ENCODE measurements at regions not wholly inside any gene's neighbourhood (a gene's known extent, or its start where the extent isn't known, plus 50 kb on each side); places are given as distances from the start of the nearest gene placed in this dataset.

DNA sequence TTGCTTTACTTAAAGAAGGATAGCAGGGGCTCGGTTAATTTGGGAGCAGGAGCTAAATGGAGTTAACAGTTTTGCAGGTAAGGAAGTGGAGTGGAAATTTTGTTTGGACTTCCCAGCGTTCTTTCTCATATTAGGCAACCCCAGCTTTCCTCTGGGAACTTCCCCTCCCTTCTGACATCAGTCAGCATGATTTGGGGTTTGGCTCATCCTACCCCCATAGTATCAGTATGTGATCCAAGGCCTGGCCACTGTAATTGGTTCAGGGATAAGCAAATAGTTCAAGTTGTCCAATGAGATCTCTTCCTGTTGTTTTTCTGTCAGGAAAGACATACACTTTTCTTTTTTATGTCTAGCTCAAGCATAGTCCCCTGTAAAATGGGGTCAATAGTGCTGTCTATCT is 125.6 kb upstream of the CDK6 start:
- peaks cover 0 to 5% (median 1%) of the 10 kb centered on the region in 8 donors for H3K9me3 ChIP-seq
- WGBS, 5 donors, result 67 to 82% (median 80%) methylated on average over 2 of the region's 2 CpGs
- H3K27ac ChIP-seq, result no peak overlapping the region
- no peaks in the 10 kb centered on the region for H3K27me3 ChIP-seq (replicated peaks in 1 of 7)
- DNase-seq, result no peak
- TF ChIP-seq POLR2A (IDR thresholded peaks at IDR 0.05), result no peak
- TF ChIP-seq, protein P1, sequence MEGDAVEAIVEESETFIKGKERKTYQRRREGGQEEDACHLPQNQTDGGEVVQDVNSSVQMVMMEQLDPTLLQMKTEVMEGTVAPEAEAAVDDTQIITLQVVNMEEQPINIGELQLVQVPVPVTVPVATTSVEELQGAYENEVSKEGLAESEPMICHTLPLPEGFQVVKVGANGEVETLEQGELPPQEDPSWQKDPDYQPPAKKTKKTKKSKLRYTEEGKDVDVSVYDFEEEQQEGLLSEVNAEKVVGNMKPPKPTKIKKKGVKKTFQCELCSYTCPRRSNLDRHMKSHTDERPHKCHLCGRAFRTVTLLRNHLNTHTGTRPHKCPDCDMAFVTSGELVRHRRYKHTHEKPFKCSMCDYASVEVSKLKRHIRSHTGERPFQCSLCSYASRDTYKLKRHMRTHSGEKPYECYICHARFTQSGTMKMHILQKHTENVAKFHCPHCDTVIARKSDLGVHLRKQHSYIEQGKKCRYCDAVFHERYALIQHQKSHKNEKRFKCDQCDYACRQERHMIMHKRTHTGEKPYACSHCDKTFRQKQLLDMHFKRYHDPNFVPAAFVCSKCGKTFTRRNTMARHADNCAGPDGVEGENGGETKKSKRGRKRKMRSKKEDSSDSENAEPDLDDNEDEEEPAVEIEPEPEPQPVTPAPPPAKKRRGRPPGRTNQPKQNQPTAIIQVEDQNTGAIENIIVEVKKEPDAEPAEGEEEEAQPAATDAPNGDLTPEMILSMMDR (IDR thresholded peaks at IDR 0.05 in 8 of 11, conservative IDR thresholded peaks at IDR 0.05 in 3 of 11), result no peak
- no peak for TF ChIP-seq POLR2AphosphoS5 (IDR thresholded peaks at IDR 0.05)
- intact Hi-C loops (cut with DNase I; ENCODE audit: low total_unique reads), result no loop called here
- no peaks in the 10 kb centered on the region for H3K36me3 ChIP-seq
- no peaks in the 10 kb centered on the region for H3K4me1 ChIP-seq
- H3K4me3 ChIP-seq, result no peak overlapping the region

DNA sequence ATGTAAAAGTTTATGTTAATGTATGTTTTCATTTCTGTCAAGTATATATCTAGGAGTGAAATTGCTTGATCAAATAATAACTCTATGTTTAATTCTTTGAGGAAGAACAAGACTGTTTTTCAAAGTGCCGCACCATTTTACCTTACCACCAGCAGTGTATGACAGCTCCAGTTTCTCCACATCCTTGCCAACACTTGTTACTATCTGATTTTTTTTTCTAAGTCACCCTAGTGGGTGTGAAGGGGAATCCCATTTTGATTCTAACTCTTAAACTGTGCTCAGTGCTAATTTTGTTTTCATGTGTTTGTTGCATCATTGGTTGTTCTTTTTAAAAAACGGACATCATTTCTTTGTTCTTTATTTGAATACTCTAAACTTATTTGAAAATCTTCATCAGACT is 120.2 kb upstream of the CDK6 start:
- Histone ChIP-seq H3K4me1 (no peaks in the 10 kb centered on the region), H3K27me3 (replicated peaks in 1 of 7) (no peaks in the 10 kb centered on the region), H3K36me3 (no peaks in the 10 kb centered on the region), H3K9me3 (peaks cover 0 to 20% (median 8%) of the 10 kb centered on the region in 8 donors), H3K4me3 (no peak overlapping the region), H3K27ac (no peak overlapping the region)
- WGBS, 5 donors, result 91 to 98% (median 93%) methylated on average over 2 of the region's 2 CpGs
- TF ChIP-seq, protein P1 (IDR thresholded peaks at IDR 0.05 in 8 of 11, conservative IDR thresholded peaks at IDR 0.05 in 3 of 11), result no peak
- TF ChIP-seq POLR2AphosphoS5 (IDR thresholded peaks at IDR 0.05) (no peak), POLR2A (IDR thresholded peaks at IDR 0.05) (no peak)
- intact Hi-C loops (cut with DNase I; ENCODE audit: low total_unique reads), result no loop called here
- DNase-seq, result no peak

DNA sequence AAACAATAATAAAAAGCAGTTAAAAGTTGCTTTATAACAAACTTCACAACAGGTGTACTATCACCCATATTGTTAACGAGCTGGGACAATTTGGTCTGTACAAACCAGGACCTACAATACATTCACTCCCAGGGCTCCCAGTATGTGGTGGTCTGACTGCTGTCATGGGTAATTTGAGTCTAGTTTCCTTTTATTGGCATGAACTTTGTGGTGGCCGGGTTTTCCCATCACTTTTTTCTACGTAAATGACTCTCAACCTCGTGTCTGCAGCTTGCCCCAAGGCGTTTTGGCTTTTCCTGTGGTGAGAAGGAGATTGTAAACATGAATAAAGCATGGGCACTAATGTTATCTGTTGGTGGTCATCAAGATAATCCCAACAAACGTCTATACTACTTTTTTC is 118.7 kb upstream of the CDK6 start:
- no peaks in the 10 kb centered on the region for H3K4me1 ChIP-seq
- no peaks in the 10 kb centered on the region for H3K27me3 ChIP-seq (replicated peaks in 1 of 7)
- 59 to 77% (median 65%) methylated on average over 6 of the region's 6 CpGs for WGBS, 5 donors
- TF ChIP-seq, protein P1 (IDR thresholded peaks at IDR 0.05 in 8 of 11, conservative IDR thresholded peaks at IDR 0.05 in 3 of 11), result no peak
- TF ChIP-seq POLR2AphosphoS5 (IDR thresholded peaks at IDR 0.05) (no peak), POLR2A (IDR thresholded peaks at IDR 0.05) (no peak)
- no peak for DNase-seq
- peaks cover 0 to 20% (median 8%) of the 10 kb centered on the region in 8 donors for H3K9me3 ChIP-seq
- H3K4me3 ChIP-seq, result no peak overlapping the region
- intact Hi-C loops (cut with DNase I; ENCODE audit: low total_unique reads), result no loop called here
- H3K27ac ChIP-seq, result no peak overlapping the region
- H3K36me3 ChIP-seq, result no peaks in the 10 kb centered on the region

- no peak overlapping the region for H3K27ac ChIP-seq
- no peak for DNase-seq
- H3K36me3 ChIP-seq, result no peaks in the 10 kb centered on the region
- no peak overlapping the region for H3K4me3 ChIP-seq
- H3K4me1 ChIP-seq, result no peaks in the 10 kb centered on the region
- H3K27me3 ChIP-seq (replicated peaks in 1 of 7), result no peaks in the 10 kb centered on the region
- TF ChIP-seq POLR2A (IDR thresholded peaks at IDR 0.05), result no peak
- no peak for TF ChIP-seq POLR2AphosphoS5 (IDR thresholded peaks at IDR 0.05)
- TF ChIP-seq, protein P1 (IDR thresholded peaks at IDR 0.05 in 8 of 11, conservative IDR thresholded peaks at IDR 0.05 in 3 of 11), result no peak
- peaks cover 0 to 20% (median 8%) of the 10 kb centered on the region in 8 donors for H3K9me3 ChIP-seq
- WGBS, 5 donors, result 62 to 91% (median 67%) methylated on average over 2 of the region's 2 CpGs
- intact Hi-C loops (cut with DNase I; ENCODE audit: low total_unique reads), result no loop called here
Observed at GRCh38 chr7:92953657-92954056, 117.3 kb upstream of the CDK6 start.
